Middle frontal gyrus (tissue), 1 donor: ENCODE measurements at regions not wholly inside any gene's neighbourhood (a gene's known extent, or its start where the extent isn't known, plus 50 kb on each side); places are given as distances from the start of the nearest gene placed in this dataset.
"Not testable (repeated sequence)": the region's sequence is repeated elsewhere in the genome, so short reads cannot be mapped to it uniquely, and the experiment has no call there.

ENCODE experiments used
- DNase-seq: peaks from one replicate; pipeline ENCODE4 v3.0.0-alpha.2; 2015; ENCODE audit warnings: low spot score; ENCODE audit errors: extremely low spot score

DNA sequence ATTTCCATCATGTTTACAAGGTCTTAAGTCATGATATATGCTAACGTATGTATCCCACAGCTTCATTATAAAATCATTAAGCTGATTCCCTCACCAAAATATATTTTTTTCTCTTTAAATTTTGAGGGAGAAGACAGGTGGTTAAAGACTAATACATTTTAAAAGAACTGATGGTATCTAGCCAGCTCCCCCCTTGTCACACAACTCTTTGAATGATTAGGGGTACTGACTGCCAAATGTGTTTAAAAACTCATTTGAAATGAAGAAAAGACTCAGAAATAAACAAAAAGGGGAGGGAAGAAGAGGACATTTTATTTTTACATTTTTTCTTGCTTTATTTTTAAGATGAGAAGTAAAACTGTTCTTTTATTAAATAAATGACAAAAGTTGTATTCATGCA, 805.3 kb downstream of the SATB2 start:
- no peak for DNase-seq

DNA sequence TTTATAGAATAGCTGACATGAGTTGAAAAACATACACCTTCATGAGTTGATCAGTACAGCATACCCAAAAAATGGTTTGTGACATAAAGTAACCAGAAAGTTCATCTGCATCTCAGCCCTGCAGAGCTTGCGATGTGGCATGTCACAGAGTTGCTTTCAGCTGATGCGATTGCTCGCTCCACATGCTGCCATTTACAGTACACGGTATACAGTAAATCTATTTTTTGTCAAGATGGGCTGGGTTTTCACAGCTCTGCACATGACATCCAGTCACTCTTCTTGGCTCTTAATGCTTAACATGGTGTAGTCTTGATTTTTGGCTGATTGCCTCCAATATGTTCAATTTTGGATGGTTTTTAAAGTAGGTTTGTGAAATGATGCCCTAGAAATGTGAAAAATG, 811.9 kb downstream of the SATB2 start:
- no peak for DNase-seq

DNA sequence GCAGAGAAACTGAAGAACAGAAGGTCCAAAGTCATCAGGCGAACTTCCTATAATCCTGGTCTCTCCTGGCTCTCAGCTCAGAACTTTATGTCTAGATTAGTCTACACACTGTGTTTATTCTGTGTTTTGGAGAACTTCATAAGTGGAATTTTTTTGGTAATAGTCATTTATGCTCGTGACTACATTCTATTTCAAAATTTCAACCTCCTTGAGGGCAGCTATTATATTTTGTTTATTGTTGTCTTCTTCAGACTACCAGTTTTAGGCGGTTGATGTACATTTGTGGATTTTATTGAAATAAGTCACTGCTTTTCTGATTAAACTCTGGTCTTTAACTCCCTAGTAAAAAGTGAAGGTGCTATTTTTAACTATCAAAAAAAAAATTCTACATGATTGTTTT, 816.6 kb downstream of the SATB2 start:
- DNase-seq: no peak

DNA sequence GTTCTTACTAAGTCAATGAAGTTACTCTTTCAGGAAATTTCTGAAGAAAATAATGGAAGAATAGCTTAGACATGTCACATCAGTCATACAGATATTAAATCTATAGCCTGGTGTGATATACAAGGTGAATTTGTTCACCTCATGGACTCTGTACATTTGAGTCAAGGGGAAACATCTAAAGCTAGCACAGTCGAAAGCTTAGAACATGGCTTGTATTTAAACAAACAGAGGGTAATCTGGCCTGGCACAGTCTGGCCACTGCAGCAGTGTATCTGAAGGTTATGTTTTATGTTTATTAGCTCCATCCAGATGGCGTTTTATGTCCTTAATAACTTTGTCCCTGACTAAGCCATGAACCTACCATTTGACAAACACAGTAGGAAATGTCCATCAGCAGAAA, 817.3 kb downstream of the SATB2 start:
- no peak for DNase-seq

DNA sequence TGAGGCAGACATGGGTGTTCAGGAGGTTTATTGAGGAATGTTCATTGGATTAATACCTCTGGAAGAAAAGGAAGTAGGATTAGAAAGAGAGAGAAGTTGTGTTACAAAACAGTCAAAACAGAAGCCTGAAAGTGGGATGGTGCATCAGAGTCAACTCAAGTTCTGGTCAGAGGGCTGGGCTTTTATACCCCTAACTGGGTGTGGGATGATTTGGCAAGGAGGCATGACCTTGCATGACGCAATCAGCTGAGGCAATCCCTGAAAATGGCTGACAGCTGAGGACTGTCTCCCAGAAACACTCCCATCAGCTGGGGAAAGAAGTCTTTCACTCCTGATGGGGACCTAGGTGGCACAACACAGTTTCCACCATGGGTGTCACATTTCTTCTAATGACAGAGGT, 818.2 kb downstream of the SATB2 start:
- no peak for DNase-seq

DNA sequence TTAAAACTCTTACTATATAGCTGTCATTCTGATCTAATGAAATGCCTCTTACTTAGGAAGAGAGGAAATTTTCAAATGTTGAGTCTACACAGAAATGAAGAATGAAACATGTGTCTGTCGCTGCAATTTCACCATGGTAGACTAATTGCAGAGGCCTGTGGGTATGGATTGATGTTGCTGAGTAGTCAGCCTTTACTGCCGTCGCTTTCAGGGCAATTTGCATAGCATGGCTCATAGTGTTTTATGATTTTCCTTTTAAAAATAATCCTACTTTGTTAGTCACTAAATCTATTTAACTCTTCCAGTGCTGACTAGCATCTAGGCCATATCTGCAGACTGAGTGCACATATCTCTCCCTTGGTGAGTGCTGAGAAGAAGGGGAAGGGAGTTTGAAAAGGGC, 819.2 kb downstream of the SATB2 start:
- no peak for DNase-seq

DNA sequence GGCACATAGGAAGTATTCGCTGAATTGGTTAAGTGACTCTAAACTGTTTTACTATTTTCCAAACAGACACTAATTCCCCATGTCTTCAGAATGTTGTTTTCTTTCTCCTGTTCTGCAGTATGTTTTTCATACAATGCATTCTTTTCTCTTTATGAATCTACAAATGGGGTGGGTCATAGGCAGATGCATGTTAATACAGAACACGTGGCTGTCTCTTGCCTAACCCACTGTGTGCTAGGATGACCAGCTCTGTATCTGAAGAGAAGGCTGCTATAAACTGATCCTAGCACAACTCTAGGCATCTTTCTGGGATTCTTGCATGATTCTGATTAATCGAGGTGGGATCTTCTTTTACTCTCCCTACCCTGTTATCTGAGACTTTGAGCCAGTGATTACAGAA, 826.0 kb downstream of the PLCL1 start:
- no peak for DNase-seq

DNA sequence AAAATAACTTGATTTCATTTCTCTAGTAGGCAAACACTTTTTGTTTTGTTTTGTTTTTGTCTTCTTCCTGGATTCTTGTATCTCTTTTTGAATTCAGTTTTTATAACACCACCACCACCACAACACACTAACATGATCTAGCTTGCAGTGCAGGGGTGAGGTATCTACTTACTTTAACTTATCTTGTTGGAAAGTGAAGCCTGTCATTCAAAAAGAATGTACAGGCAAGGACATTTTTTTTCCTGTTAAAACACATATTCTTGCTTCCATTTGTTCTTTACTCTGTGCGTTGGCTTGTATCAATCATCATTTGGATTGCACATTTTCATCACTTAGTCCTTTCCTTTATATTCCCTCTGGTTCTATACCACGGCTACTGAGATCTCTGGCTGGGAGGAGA, 824.2 kb downstream of the PLCL1 start:
- DNase-seq: no peak

DNA sequence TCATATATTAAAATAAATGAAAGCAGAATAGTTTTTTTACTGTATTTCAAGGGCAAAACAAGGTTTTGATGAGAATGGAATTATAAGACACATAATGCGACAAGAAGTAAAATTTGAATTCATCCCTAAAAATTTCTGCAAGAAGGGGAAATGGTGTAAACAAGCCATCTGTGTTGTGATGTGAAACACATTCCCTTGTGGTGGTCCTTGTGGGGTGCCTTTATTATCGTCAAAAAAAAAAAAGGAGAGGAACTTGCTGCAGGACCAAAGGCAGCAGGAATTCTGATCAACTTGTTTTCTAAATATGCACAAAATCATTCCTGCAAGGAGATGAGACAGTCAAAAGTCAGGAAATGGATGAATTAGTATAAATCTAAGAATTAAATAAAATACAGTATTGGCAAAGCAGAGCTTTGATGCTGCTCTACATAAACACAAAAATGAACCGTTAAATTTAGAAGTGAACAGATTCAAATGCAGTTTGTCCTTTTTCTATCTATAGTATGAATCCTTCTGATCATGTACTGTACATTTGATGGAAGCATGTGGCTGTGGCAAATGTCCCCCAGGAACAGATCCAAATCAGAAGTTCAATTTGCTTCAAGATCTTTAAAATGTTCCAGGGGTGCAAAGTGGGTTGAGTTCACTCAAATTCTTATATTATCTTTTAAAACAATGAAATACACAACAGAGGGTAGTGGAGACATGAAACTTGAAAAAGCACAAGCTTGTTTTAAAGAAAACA, 818.8 kb downstream of the PLCL1 start:
- DNase-seq: no peak

DNA sequence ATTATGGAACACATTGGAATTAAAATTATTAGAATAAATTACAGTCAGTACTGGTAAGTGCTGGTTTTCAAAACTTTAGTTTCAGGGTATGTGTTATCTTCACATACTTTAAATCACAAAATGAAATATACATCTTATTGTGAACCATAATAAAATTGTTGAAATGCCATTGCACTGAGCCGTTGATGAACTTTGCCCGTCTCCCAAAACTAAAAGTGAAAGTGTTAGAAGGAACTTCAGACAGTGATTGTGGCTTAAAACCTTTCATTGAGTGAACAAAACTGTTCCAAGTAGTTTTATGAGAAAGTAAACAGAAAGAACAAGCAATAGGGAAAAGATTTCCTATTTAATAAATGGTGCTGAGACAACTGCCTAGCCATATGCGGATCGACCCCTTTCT, 811.6 kb downstream of the PLCL1 start:
- DNase-seq: no peak

DNA sequence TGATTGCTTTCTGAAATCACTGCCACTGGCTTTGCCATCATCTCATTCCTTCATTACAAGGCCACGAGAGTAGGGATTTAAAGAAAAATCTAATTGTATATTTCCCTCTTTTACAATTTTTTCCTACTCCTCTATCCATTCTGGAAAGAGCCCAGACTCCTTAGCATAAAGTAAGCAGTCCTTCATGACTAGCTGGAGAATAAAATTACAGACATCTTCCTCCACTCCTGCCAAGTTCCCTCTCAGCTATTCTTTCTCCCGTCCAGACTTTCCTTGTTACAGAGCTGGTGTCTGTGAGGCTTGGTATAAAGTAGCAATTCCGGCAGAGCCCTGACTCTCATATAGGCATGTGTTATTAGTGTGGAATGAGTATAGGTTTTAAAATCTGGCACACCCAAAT, 806.8 kb downstream of the PLCL1 start:
- DNase-seq: no peak

DNA sequence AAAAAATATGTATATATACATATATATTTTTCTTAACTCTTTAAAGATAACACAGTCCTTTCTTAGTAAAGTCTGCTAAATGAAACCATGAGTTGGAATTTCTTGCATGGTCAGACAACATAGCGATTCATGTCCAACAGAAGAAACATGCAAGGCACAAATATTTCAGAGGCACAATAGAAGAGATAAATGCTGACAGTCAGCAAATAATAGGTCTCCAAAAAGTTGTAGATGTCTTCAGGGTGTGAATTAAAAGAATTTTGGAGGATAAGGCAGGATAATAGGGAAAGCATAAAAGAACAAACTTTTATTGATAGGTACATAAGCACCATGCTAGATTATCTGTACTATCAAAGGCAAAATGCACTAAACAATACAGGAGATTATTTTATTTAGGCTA, 800.2 kb downstream of the PLCL1 start:
- no peak for DNase-seq

DNA sequence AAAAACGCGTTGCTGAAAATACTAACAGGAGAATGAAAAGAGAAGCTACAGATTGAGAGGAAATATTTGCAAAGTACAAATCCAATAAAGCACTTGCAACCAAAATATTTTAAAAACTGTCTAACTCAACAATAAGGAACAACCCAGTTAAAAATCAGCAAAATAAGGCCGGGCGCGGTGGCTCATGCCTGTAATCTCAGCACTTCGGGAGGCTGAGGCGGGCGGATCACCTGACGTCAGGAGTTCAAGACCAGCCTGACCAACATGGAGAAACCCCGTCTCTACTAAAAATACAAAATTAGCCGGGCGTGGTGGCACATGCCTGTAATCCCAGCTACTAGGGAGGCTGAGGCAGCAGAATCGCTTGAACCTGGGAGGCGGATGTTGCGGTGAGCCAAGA, 798.6 kb downstream of the PLCL1 start:
- DNase-seq: not testable (repeated sequence)

DNA sequence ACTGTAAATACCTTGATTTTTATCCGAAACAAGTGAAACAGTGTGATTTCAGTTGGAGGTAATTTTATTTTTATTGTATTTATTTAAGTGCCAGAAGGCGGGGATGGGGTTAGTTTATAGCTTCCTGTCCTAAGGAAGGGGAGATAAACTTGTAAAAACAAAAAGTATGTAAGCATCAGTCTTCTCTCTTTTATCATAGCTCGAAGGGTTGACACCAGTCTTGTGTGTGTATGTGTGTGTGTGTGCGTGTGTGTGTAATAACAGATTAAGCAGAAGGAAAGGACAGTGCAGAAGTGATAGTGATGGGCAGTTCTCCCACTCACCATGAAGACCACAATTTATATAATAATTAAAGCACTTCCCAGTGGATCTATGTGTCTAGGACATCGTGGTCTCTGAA, 793.3 kb downstream of the PLCL1 start:
- no peak for DNase-seq

DNA sequence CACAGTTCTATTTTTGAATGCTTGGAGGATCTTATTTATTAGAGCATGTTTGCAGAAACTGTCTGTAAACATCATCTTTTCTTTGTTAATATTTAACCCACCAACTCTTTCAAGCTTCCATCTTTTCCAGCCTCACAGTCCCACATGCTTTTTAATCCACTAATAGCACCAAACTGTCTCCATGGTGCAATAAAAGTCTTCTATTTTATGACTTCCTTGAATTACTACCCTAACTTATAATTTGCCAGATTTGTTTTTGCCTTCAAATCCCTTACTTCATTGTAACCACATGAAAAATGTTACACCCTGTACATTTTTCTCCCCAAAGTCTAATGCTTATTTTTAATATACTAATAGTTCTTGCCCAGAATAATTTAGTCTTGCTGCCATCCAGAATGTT, 792.6 kb downstream of the PLCL1 start:
- no peak for DNase-seq

DNA sequence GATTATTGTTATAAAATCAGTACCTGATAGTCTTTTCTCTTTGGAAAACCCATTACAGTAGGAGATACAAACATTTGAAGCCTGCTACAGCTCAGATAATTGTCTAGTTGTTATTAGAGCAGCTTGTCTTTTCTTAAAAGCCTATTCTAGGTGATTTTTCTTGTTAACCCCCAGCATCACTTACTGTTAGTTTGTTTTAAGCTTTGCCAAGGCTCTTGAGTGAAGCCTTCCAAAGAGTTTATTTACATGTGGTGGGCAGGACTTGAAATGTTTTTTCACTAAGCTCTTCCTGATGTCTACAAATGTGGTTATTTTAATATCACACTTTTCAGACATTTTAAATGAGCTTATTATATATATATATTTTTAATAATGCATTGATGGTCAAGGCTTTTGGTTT, 791.3 kb downstream of the PLCL1 start:
- no peak for DNase-seq

DNA sequence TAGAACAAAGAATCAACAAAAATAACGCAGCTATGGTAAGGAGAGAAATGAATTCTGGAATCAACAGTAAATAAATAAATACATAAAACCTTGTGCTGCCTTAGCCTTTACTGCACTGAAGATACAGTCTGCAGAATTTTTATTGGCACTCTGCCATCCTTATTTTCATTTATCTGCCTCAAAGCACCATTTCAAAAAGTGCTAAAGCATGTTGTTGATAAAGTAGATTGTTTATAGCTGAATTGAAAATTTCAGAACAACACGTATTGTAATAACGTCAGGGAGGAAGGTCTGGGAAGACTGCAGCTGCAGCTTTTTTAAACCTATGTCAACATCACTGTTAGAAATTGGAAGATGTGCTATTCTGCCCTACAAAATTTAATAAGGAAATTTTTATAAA, 787.2 kb downstream of the PLCL1 start:
- DNase-seq: no peak

DNA sequence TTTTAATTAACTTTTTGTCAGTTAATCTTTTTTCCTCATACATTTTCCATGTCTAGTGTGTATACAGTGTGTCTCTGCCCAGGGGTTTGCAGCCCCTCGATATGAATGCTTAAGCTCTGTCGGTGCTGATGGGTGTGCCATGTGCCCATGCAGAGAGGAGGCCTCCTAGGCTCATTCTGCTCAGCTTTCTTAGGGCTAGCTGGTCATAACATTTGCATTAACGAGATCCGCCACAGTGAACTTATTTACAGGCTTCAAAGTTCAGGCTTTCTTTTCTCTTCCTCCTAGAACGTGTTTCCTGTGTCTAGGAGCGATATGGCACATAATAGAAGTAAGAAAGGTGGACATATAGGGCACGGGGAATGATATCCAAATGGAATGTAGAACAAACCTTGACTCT, 783.3 kb downstream of the PLCL1 start:
- no peak for DNase-seq

DNA sequence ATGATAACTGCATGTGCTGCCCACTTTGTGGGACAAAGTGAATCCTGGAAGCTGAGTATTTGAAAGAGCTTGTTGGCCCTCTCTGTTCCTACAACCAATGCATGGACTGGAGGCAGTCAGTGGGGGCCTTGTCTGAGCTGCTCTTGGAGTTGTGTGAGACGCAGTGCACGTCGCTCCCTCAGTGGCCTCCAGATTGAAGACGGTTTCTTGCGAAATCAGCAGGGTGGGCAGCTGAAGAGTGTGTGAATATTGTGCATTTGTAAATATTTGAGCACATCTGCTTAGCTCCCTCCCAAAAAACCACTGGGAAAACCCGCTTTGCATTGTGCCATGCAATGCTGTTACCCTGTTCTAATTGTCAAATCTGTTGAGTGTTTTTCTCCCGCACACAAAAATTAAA, 782.8 kb downstream of the PLCL1 start:
- DNase-seq: no peak

DNA sequence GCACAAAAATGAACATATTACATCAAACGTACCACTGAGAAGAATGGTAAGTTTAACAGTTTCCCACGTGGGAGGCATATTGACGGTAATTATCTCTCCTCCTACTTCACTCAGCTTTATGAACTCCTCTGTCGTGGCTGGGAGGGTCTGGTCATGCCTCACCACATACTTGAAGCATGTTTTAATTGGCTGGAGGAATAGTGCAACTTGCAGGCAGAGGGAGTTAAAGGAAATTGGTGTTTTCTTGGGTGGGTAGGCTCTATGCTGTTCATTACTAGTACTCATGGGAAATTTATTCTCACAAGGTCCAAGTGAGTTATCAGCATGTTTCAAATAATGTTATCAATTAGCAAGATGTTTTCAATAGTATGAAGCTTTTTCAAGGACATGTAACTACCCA, 767.0 kb downstream of the PLCL1 start:
- DNase-seq: no peak

DNA sequence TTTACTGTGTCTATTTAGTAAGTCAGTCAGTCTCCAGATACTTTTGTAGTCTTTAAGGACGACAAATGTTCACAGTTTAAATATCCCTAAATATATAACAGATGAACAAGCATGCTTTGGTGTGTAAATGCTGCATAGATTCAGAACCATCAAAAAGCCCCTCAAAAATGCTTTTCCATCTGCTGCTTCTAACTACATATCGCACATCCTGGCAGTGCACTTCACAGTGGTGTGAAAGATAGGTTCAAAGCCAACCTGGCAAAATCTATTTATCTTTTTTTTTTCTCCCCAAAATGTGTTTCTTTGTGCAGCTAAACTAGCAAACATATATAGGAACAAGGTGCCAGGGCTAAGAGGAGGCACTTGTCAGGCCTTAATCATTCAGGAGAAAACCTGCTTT, 753.8 kb downstream of the PLCL1 start:
- no peak for DNase-seq

DNA sequence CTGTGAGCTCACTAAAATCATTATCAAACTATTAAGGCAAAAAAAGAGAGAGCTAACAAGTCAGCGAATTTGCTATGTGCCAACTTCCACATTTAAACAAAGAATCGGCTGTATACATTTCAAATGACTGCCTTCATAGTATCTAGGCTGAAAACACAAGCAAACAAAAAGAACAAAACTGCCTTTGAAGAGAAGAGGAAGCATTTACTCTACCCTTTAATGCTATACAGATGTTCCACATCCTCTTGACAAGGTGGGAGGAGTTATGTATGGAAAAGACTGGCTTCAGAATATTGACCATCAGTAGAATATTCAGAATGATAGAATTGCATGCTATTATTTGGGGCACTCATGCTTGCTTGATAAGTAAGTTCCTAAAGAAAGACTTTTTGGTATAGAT, 741.7 kb downstream of the PLCL1 start:
- no peak for DNase-seq

DNA sequence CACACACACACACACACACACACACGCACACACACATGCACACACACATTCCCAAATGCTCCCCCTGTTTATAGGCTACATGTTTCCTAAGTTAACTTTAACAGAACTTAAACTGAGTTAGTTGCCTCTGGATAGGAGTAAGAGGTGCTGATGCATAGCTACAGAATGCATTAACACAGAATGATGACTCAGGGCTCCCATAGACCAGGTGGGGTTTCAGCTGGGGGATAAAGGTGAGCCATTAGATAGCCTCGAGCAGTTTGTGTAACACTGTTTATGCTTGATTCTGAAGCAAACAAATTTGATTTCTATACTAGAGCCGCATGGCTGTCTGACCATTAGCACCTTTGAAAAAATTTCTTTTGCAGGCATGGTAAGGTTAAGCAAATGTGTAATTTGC, 741.0 kb downstream of the PLCL1 start:
- no peak for DNase-seq

DNA sequence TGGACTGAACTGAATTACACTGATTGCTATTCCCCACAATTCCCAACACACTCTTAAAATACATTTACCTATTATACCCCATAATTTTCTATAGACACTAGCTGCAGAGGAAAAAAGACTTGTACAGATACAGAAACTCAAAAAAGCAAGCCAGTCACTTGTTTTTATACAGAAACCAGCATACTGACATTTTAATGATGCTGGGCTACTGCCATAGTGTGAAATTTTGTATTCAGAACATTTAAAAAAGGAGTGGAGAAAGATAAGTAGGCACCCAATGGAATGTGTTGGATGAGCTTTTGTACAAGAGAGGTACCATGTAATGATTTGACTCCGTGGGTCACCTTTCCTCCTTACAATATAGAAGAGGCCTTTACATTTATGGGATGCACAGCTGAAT, 740.1 kb downstream of the PLCL1 start:
- no peak for DNase-seq
